Glutamatergic neuron (in vitro differentiated cells): ENCODE measurements at regions not wholly inside any gene's neighbourhood (a gene's known extent, or its start where the extent isn't known, plus 50 kb on each side); places are given as distances from the start of the nearest gene placed in this dataset.

Experiments
- DNase-seq: peaks from one replicate; pipeline ENCODE4 v3.0.0; 2022
- H3K27ac Mint-ChIP-seq: one replicate; pipeline ENCODE4 v1.8.0; 2020; ENCODE audit warnings: mild to moderate bottlenecking, mixed read lengths, inconsistent platforms; ENCODE audit not compliant: unreplicated experiment
- H3K27me3 Mint-ChIP-seq: one replicate; pipeline ENCODE4 v1.8.0; 2020; ENCODE audit warnings: mild to moderate bottlenecking, moderate library complexity, mixed read lengths, inconsistent platforms; ENCODE audit not compliant: unreplicated experiment
- H3K36me3 Mint-ChIP-seq: one replicate; pipeline ENCODE4 v1.8.0; 2020; ENCODE audit warnings: mild to moderate bottlenecking, mixed read lengths, inconsistent platforms; ENCODE audit not compliant: unreplicated experiment
- H3K4me1 Mint-ChIP-seq: one replicate; pipeline ENCODE4 v1.8.0; 2020; ENCODE audit warnings: mild to moderate bottlenecking, low read depth, mixed read lengths, inconsistent platforms; ENCODE audit not compliant: unreplicated experiment
- H3K4me3 Mint-ChIP-seq: one replicate; pipeline ENCODE4 v1.8.0; 2020; ENCODE audit warnings: mild to moderate bottlenecking, mixed read lengths, inconsistent platforms; ENCODE audit not compliant: unreplicated experiment
- H3K9me3 Mint-ChIP-seq: one replicate; pipeline ENCODE4 v1.8.0; 2020; ENCODE audit warnings: mild to moderate bottlenecking, moderate library complexity, mixed read lengths, inconsistent platforms; ENCODE audit not compliant: unreplicated experiment
- CTCF ChIP-seq: fragments of 200-600 bp; sonication (generic); IDR thresholded peaks from one replicate; pipeline ENCODE4 v1.5.0; 2021; ENCODE audit not compliant: partially characterized antibody, unreplicated experiment

GRCh38 chr22:48846200-48846599 lies 981.5 kb downstream of the BRD1 start:
- Mint-ChIP-seq H3K4me1 (no peaks in the 10 kb centered on the region), H3K9me3 (peaks cover 20% of the 10 kb centered on the region), H3K4me3 (no peak overlapping the region), H3K27me3 (peaks cover 14% of the 10 kb centered on the region), H3K36me3 (peaks cover 12% of the 10 kb centered on the region), H3K27ac (no peak overlapping the region)
- no peak for DNase-seq
- no peak for TF ChIP-seq CTCF

GRCh38 chr22:48845356-48845936 lies 982.2 kb downstream of the BRD1 start:
- Mint-ChIP-seq H3K4me1 (no peaks in the 10 kb centered on the region), H3K36me3 (peaks cover 12% of the 10 kb centered on the region), H3K27ac (no peak overlapping the region), H3K4me3 (no peak overlapping the region), H3K9me3 (peaks cover 22% of the 10 kb centered on the region), H3K27me3 (peaks cover 19% of the 10 kb centered on the region)
- DNase-seq: no peak
- no peak for TF ChIP-seq CTCF

GRCh38 chr22:48844056-48844675 lies 983.5 kb downstream of the BRD1 start:
- DNase-seq: no peak
- H3K4me1 Mint-ChIP-seq: no peaks in the 10 kb centered on the region
- no peak for TF ChIP-seq CTCF
- H3K36me3 Mint-ChIP-seq: peaks cover 12% of the 10 kb centered on the region
- peaks cover 15% of the 10 kb centered on the region for H3K9me3 Mint-ChIP-seq
- H3K27me3 Mint-ChIP-seq: peaks cover 13% of the 10 kb centered on the region
- H3K4me3 Mint-ChIP-seq: no peak overlapping the region
- H3K27ac Mint-ChIP-seq: no peak overlapping the region

GRCh38 chr22:48843640-48844039 lies 984.0 kb downstream of the BRD1 start:
- peaks cover 15% of the 10 kb centered on the region for H3K9me3 Mint-ChIP-seq
- H3K4me1 Mint-ChIP-seq: no peaks in the 10 kb centered on the region
- no peak overlapping the region for H3K4me3 Mint-ChIP-seq
- H3K36me3 Mint-ChIP-seq: peaks cover 12% of the 10 kb centered on the region
- H3K27ac Mint-ChIP-seq: no peak overlapping the region
- H3K27me3 Mint-ChIP-seq: peaks cover 13% of the 10 kb centered on the region
- DNase-seq: no peak
- no peak for TF ChIP-seq CTCF

- TF ChIP-seq CTCF: no peak
- H3K36me3 Mint-ChIP-seq: peaks cover 15% of the 10 kb centered on the region
- DNase-seq: no peak
- H3K27ac Mint-ChIP-seq: no peak overlapping the region
- peaks cover 19% of the 10 kb centered on the region for H3K27me3 Mint-ChIP-seq
- H3K4me3 Mint-ChIP-seq: no peak overlapping the region
- no peaks in the 10 kb centered on the region for H3K4me1 Mint-ChIP-seq
- H3K9me3 Mint-ChIP-seq: peaks cover 18% of the 10 kb centered on the region
Measured at GRCh38 chr22:48842976-48843375, 984.7 kb downstream of the BRD1 start.
